Hepatocyte (in vitro differentiated cells): ENCODE measurements at regions not wholly inside any gene's neighbourhood (a gene's known extent, or its start where the extent isn't known, plus 50 kb on each side); places are given as distances from the start of the nearest gene placed in this dataset.
A peak's percentile ranks its signal among the peaks of the same experiment; 100 is the strongest.

Experiments used
- DNase-seq: peaks from one replicate; pipeline ENCODE4 v3.0.0-alpha.2; 2016; ENCODE audit warnings: low spot score
- H2AFZ ChIP-seq: fragments of 200-600 bp; sonication (generic); 2 replicates; pipeline ENCODE4 v1.6.0; 2016; ENCODE audit warnings: antibody characterized with exemption, mild to moderate bottlenecking
- H3K27ac ChIP-seq: fragments of 200-600 bp; sonication (generic); 2 replicates; pipeline ENCODE4 v1.5.1; 2016; ENCODE audit warnings: mild to moderate bottlenecking
- H3K27me3 ChIP-seq: fragments of 200-600 bp; sonication (generic); 2 replicates; pipeline ENCODE4 v1.6.1; 2016
- H3K36me3 ChIP-seq: fragments of 200-600 bp; sonication (generic); replicated peaks from 2 replicates; pipeline ENCODE4 v1.5.1; 2016; ENCODE audit warnings: low read depth; ENCODE audit not compliant: insufficient read depth
- H3K4me1 ChIP-seq: fragments of 200-600 bp; sonication (generic); 2 replicates; pipeline ENCODE4 v1.5.1; 2016; ENCODE audit warnings: mild to moderate bottlenecking, moderate library complexity; ENCODE audit not compliant: insufficient read depth
- H3K4me2 ChIP-seq: fragments of 200-600 bp; sonication (generic); 2 replicates; pipeline ENCODE4 v1.6.0; 2016
- H3K4me3 ChIP-seq: fragments of 200-600 bp; sonication (generic); 2 replicates; pipeline ENCODE4 v1.5.1; 2016; ENCODE audit warnings: mild to moderate bottlenecking
- H3K79me2 ChIP-seq: fragments of 200-600 bp; sonication (generic); 2 replicates; pipeline ENCODE4 v1.6.0; 2017; ENCODE audit warnings: mild to moderate bottlenecking
- H3K9me2 ChIP-seq: fragments of 200-600 bp; sonication (generic); replicated peaks from 2 replicates; pipeline ENCODE4 v1.6.0; 2017; ENCODE audit warnings: mild to moderate bottlenecking; ENCODE audit not compliant: insufficient read depth
- H3K9me3 ChIP-seq: fragments of 200-600 bp; sonication (generic); 2 replicates; pipeline ENCODE4 v1.5.1; 2016; ENCODE audit warnings: low read depth, mild to moderate bottlenecking
- H4K20me1 ChIP-seq: fragments of 200-600 bp; sonication (generic); 2 replicates; pipeline ENCODE4 v1.6.0; 2016; ENCODE audit warnings: mild to moderate bottlenecking; ENCODE audit not compliant: insufficient read depth, poor library complexity, severe bottlenecking
- EZH2 ChIP-seq: fragments of 200-600 bp; sonication (generic); IDR thresholded peaks from 2 replicates; pipeline ENCODE4 v1.6.1; 2016; ENCODE audit warnings: antibody characterized with exemption, mild to moderate bottlenecking, borderline replicate concordance
- EZH2phosphoT487 ChIP-seq: fragments of 200-600 bp; sonication (generic); IDR thresholded peaks from one replicate; pipeline ENCODE4 v1.6.1; 2018; ENCODE audit warnings: antibody characterized with exemption, mild to moderate bottlenecking, low read depth, moderate library complexity; ENCODE audit not compliant: unreplicated experiment, severe bottlenecking
- WGBS: methylation state at CpG from one replicate; pipeline ENCODE4 v1.1.6; 2016; ENCODE audit warnings: low lambda C conversion rate; ENCODE audit errors: missing lambda C conversion rate; 5-methylcytosine and 5-hydroxymethylcytosine counted together
- TF ChIP-seq, protein P1 (sequence below): fragments of 200-600 bp; sonication (generic); IDR thresholded peaks from 2 replicates; pipeline ENCODE4 v1.5.1; 2016; ENCODE audit warnings: antibody characterized with exemption, mild to moderate bottlenecking; ENCODE audit not compliant: poor library complexity

DNA sequence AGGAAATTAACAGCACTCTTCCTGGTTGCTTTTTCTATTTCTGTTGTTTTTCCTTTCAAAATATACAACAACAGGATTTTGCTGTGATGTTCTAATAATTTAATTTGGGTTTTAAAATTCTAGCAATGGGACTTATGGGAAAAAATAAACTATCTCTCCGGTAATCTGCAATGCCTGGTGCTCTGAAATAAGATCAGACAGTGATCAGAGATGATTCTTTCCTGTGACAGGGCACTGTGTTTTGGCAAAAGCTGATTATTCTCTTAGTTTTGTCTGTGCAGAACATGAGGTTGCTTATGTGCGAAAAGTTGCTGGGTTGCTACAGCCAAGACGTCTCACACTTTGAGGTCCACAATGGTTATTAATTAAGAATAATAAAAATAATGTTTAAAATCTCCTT is 291.7 kb downstream of the FBXO8 start:
- Histone ChIP-seq H3K9me3 (no peaks in the 10 kb centered on the region), H3K4me3 (no peak overlapping the region), H3K27me3 (no peaks in the 10 kb centered on the region), H3K4me1 (peaks cover 2% of the 10 kb centered on the region), H4K20me1 (no peaks in the 10 kb centered on the region), H3K4me2 (peak overlapping the region; percentile 55), H3K79me2 (no peaks in the 10 kb centered on the region), H3K27ac (peak overlapping the region; percentile 71), H2AFZ (no peak overlapping the region), H3K36me3 (no peaks in the 10 kb centered on the region), H3K9me2 (no peaks in the 10 kb centered on the region)
- DNase-seq, result no peak
- 77% methylated on average over 3 of the region's 3 CpGs for WGBS
- TF ChIP-seq, protein P1, sequence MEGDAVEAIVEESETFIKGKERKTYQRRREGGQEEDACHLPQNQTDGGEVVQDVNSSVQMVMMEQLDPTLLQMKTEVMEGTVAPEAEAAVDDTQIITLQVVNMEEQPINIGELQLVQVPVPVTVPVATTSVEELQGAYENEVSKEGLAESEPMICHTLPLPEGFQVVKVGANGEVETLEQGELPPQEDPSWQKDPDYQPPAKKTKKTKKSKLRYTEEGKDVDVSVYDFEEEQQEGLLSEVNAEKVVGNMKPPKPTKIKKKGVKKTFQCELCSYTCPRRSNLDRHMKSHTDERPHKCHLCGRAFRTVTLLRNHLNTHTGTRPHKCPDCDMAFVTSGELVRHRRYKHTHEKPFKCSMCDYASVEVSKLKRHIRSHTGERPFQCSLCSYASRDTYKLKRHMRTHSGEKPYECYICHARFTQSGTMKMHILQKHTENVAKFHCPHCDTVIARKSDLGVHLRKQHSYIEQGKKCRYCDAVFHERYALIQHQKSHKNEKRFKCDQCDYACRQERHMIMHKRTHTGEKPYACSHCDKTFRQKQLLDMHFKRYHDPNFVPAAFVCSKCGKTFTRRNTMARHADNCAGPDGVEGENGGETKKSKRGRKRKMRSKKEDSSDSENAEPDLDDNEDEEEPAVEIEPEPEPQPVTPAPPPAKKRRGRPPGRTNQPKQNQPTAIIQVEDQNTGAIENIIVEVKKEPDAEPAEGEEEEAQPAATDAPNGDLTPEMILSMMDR, result no peak
- TF ChIP-seq EZH2 (no peak), EZH2phosphoT487 (no peak)

DNA sequence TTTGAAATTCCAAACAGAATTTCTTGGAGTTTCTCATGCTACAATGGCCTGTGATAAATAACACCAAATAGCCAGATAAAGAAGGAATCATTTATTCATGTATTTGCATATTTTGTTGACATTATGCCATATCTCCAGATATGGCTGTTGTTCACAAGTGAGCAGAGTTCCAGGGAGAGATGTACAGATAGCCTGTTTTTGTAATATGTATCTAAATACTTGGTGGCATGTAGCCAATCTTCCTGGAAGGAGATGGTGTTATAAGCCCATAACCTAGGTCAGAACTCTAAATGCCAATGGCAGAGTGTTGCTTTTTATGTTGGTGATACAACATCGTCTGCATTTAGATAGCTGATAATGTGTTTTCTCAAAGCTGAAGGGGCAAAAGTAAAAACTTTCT is 292.2 kb downstream of the FBXO8 start:
- no peaks in the 10 kb centered on the region for H3K9me3 ChIP-seq
- no peak for TF ChIP-seq EZH2phosphoT487
- TF ChIP-seq, protein P1, result no peak
- TF ChIP-seq EZH2, result no peak
- no peaks in the 10 kb centered on the region for H3K36me3 ChIP-seq
- no peak overlapping the region for H3K4me3 ChIP-seq
- H3K27me3 ChIP-seq, result no peaks in the 10 kb centered on the region
- WGBS, result 62% methylated on average over 1 of the region's 1 CpG
- peak overlapping the region; percentile 71 for H3K27ac ChIP-seq
- H3K9me2 ChIP-seq, result no peaks in the 10 kb centered on the region
- H3K4me2 ChIP-seq, result peak overlapping the region; percentile 55
- no peaks in the 10 kb centered on the region for H4K20me1 ChIP-seq
- no peak overlapping the region for H2AFZ ChIP-seq
- DNase-seq, result no peak
- H3K79me2 ChIP-seq, result no peaks in the 10 kb centered on the region
- H3K4me1 ChIP-seq, result peaks cover 2% of the 10 kb centered on the region

DNA sequence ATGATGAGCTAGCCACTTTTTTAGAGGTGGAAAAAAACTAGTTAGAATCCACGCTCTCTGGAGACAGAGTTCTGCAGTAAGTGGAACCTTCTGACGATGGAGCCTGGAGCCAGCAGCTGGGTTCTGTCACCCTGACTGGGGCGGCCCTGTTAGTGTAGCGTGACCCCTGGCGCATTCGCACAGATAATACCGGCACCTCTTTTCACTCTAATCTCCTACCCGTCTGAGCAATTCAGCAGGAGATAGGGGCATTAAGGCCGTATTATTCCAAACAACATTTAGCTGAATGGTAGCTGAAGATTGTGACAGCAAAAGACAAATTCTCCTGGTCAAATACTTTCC is 292.6 kb downstream of the FBXO8 start:
- TF ChIP-seq, protein P1, result no peak
- TF ChIP-seq EZH2phosphoT487, result no peak
- TF ChIP-seq EZH2, result no peak
- H3K9me3 ChIP-seq, result no peaks in the 10 kb centered on the region
- no peak overlapping the region for H2AFZ ChIP-seq

More for the DNA sequence above, 292.6 kb downstream of the FBXO8 start:
- H4K20me1 ChIP-seq, result no peaks in the 10 kb centered on the region
- WGBS, result 24% methylated on average over 9 of the region's 9 CpGs
- H3K4me3 ChIP-seq, result no peak overlapping the region
- peak overlapping the region; percentile 55 for H3K4me2 ChIP-seq
- H3K27ac ChIP-seq, result peak overlapping the region; percentile 71
- H3K9me2 ChIP-seq, result no peaks in the 10 kb centered on the region
- H3K79me2 ChIP-seq, result no peaks in the 10 kb centered on the region
- no peaks in the 10 kb centered on the region for H3K36me3 ChIP-seq
- H3K4me1 ChIP-seq, result peaks cover 2% of the 10 kb centered on the region
- H3K27me3 ChIP-seq, result no peaks in the 10 kb centered on the region
- DNase-seq, result peak; percentile 61
